Fibroblast of lung (primary cell): ENCODE measurements at regions not wholly inside any gene's neighbourhood (a gene's known extent, or its start where the extent isn't known, plus 50 kb on each side); places are given as distances from the start of the nearest gene placed in this dataset.

Experiments
- DNase-seq, 2 donors: peaks; one replicate each; pipeline versions ENCODE4 v3.0.0 to v3.0.0-alpha.2; 2010; ENCODE audit warnings: low read depth in 2 of 2
- H2AFZ ChIP-seq: 2 replicates; pipeline ENCODE4 v1.5.1; 2012; ENCODE audit warnings: low read length, control low read depth, inconsistent platforms
- H3K27ac ChIP-seq: 2 replicates; pipeline ENCODE4 v1.5.1; 2011; ENCODE audit warnings: low read length, control low read depth; ENCODE audit not compliant: insufficient read depth
- H3K27me3 ChIP-seq: 2 replicates; pipeline ENCODE4 v1.5.1; 2011; ENCODE audit warnings: mild to moderate bottlenecking, low read length; ENCODE audit not compliant: control insufficient read depth, insufficient read depth
- H3K36me3 ChIP-seq: 2 replicates; pipeline ENCODE4 v1.5.1; 2011; ENCODE audit warnings: low read length; ENCODE audit not compliant: control insufficient read depth, insufficient read depth
- H3K4me1 ChIP-seq: 2 replicates; pipeline ENCODE4 v1.5.1; 2011; ENCODE audit warnings: low read length; ENCODE audit not compliant: control insufficient read depth, insufficient read depth; ENCODE audit errors: extremely low read depth
- H3K4me2 ChIP-seq: 2 replicates; pipeline ENCODE4 v1.5.1; 2011; ENCODE audit warnings: low read length, control low read depth; ENCODE audit not compliant: insufficient read depth; ENCODE audit errors: extremely low read depth
- H3K4me3 ChIP-seq, 4 experiments: fragments of 200-600 bp in 1 of 4; sonication (generic) in 1 of 4; replicated peaks in 1 of 4; 2 replicates each; pipeline ENCODE4 v1.5.1; 2011 to 2016; ENCODE audit warnings: low read length in 4 of 4, low read depth in 3 of 4, mild to moderate bottlenecking in 3 of 4, control low read depth in 2 of 4, inconsistent platforms in 1 of 4, mixed read lengths in 1 of 4; ENCODE audit not compliant: insufficient read depth in 1 of 4; ENCODE audit errors: control extremely low read depth in 1 of 4
- H3K79me2 ChIP-seq: 2 replicates; pipeline ENCODE4 v1.5.1; 2012; ENCODE audit warnings: mild to moderate bottlenecking, low read length, inconsistent platforms; ENCODE audit not compliant: control insufficient read depth, insufficient read depth
- H3K9ac ChIP-seq: 2 replicates; pipeline ENCODE4 v1.5.1; 2011; ENCODE audit warnings: mild to moderate bottlenecking, low read length, control low read depth; ENCODE audit not compliant: insufficient read depth
- H3K9me3 ChIP-seq: 2 replicates; pipeline ENCODE4 v1.5.1; 2012; ENCODE audit warnings: low read depth, low read length; ENCODE audit not compliant: control insufficient read depth, insufficient read depth
- H4K20me1 ChIP-seq: 2 replicates; pipeline ENCODE4 v1.5.1; 2011; ENCODE audit warnings: low read length; ENCODE audit not compliant: control insufficient read depth, insufficient read depth; ENCODE audit errors: extremely low read depth
- CTCF ChIP-seq, 2 donors: IDR thresholded peaks in 1 of 2; conservative IDR thresholded peaks in 1 of 2; 1 replicate in 1 of 2; 2 replicates in 1 of 2; pipeline ENCODE4 v1.5.1; 2011 to 2012; ENCODE audit warnings: low read length in 2 of 2, control low read depth in 1 of 2, inconsistent platforms in 1 of 2, low read depth in 1 of 2, mild to moderate bottlenecking in 1 of 2
- EZH2 ChIP-seq: IDR thresholded peaks from 2 replicates; pipeline ENCODE4 v1.5.1; 2012; ENCODE audit warnings: low read length, control low read depth, mild to moderate bottlenecking; ENCODE audit errors: missing control alignments

- Histone ChIP-seq H3K4me3 (no peak overlapping the region), H4K20me1 (no peaks in the 10 kb centered on the region), H3K27ac (no peak overlapping the region), H3K79me2 (no peaks in the 10 kb centered on the region), H2AFZ (peak overlapping the region; percentile 34), H3K4me1 (no peaks in the 10 kb centered on the region), H3K4me2 (no peak overlapping the region), H3K9me3 (no peaks in the 10 kb centered on the region), H3K36me3 (no peaks in the 10 kb centered on the region), H3K9ac (no peak overlapping the region), H3K27me3 (no peaks in the 10 kb centered on the region)
- no peak for TF ChIP-seq EZH2
- peak in 1 of 2 donors; percentile 34 for TF ChIP-seq CTCF (conservative IDR thresholded peaks at IDR 0.05 in 1 of 2, IDR thresholded peaks at IDR 0.05 in 1 of 2; ENCODE audit: low read depth in 1 of 2, low read length in 2 of 2)
- DNase-seq, result peak; percentile 13 to 36
Measured at GRCh38 chr6:137975188-137975940, 108.3 kb downstream of the TNFAIP3 start.

GRCh38 chr6:137976430-137976829, 109.4 kb downstream of the TNFAIP3 start:
- H2AFZ ChIP-seq, result no peak overlapping the region
- H3K4me1 ChIP-seq, result no peaks in the 10 kb centered on the region
- H3K9me3 ChIP-seq, result no peaks in the 10 kb centered on the region
- H3K36me3 ChIP-seq, result no peaks in the 10 kb centered on the region
- no peak overlapping the region for H3K27ac ChIP-seq
- DNase-seq, result no peak
- no peaks in the 10 kb centered on the region for H3K79me2 ChIP-seq
- TF ChIP-seq CTCF (conservative IDR thresholded peaks at IDR 0.05 in 1 of 2, IDR thresholded peaks at IDR 0.05 in 1 of 2; ENCODE audit: low read depth in 1 of 2, low read length in 2 of 2) (no peak), EZH2 (no peak)
- no peak overlapping the region for H3K4me2 ChIP-seq
- no peak overlapping the region for H3K9ac ChIP-seq
- no peaks in the 10 kb centered on the region for H3K27me3 ChIP-seq
- no peaks in the 10 kb centered on the region for H4K20me1 ChIP-seq
- H3K4me3 ChIP-seq, result no peak overlapping the region

- DNase-seq, result no peak
- H3K27ac ChIP-seq, result no peak overlapping the region
- no peaks in the 10 kb centered on the region for H3K79me2 ChIP-seq
- TF ChIP-seq EZH2, result no peak
- TF ChIP-seq CTCF (conservative IDR thresholded peaks at IDR 0.05 in 1 of 2, IDR thresholded peaks at IDR 0.05 in 1 of 2; ENCODE audit: low read depth in 1 of 2, low read length in 2 of 2), result no peak
- no peaks in the 10 kb centered on the region for H3K27me3 ChIP-seq
- no peaks in the 10 kb centered on the region for H4K20me1 ChIP-seq
- H3K36me3 ChIP-seq, result no peaks in the 10 kb centered on the region
- H2AFZ ChIP-seq, result no peak overlapping the region
- H3K4me1 ChIP-seq, result no peaks in the 10 kb centered on the region
- H3K9ac ChIP-seq, result no peak overlapping the region
- H3K4me2 ChIP-seq, result no peak overlapping the region
- no peak overlapping the region for H3K4me3 ChIP-seq
- H3K9me3 ChIP-seq, result no peaks in the 10 kb centered on the region
Measured at GRCh38 chr6:137977206-137977605, 110.1 kb downstream of the TNFAIP3 start.
